HEK293 (cell line): ENCODE measurements at regions not wholly inside any gene's neighbourhood (a gene's known extent, or its start where the extent isn't known, plus 50 kb on each side); places are given as distances from the start of the nearest gene placed in this dataset.

Experiments used
- OSR2 ChIP-seq: fragments of 450-650 bp; formaldehyde crosslinking; IDR thresholded peaks from 2 replicates; pipeline ENCODE4 v1.5.1; 2016; ENCODE audit warnings: missing biosample characterization, missing genetic modification characterization
- ZBTB17 ChIP-seq: fragments of 450-650 bp; formaldehyde crosslinking; IDR thresholded peaks from 2 replicates; pipeline ENCODE4 v1.5.1; 2016; ENCODE audit warnings: missing biosample characterization, missing genetic modification characterization
- ZFP69B ChIP-seq: fragments of 450-650 bp; formaldehyde crosslinking; IDR thresholded peaks from 2 replicates; pipeline ENCODE4 v1.5.1; 2016; ENCODE audit warnings: missing biosample characterization, missing genetic modification characterization
- ZNF121 ChIP-seq: fragments of 450-650 bp; formaldehyde crosslinking; IDR thresholded peaks from 2 replicates; pipeline ENCODE4 v1.5.1; 2016; ENCODE audit warnings: missing biosample characterization, missing genetic modification characterization
- ZNF354C ChIP-seq: fragments of 450-650 bp; formaldehyde crosslinking; IDR thresholded peaks from 2 replicates; pipeline ENCODE4 v1.5.1; 2016; ENCODE audit warnings: missing biosample characterization, missing genetic modification characterization, low read depth, borderline replicate concordance
- ZNF549 ChIP-seq: fragments of 450-650 bp; IDR thresholded peaks from 2 replicates; pipeline ENCODE4 v1.5.1; 2018; ENCODE audit warnings: missing biosample characterization, missing genetic modification characterization, mild to moderate bottlenecking, inconsistent platforms, moderate library complexity
- ZNF776 ChIP-seq: fragments of 450-650 bp; formaldehyde crosslinking; IDR thresholded peaks from 2 replicates; pipeline ENCODE4 v1.5.0; 2017; ENCODE audit warnings: missing biosample characterization, missing genetic modification characterization, borderline replicate concordance
- TF ChIP-seq, protein P1 (sequence below): fragments of 450-650 bp; formaldehyde crosslinking; IDR thresholded peaks from 2 replicates; pipeline ENCODE4 v1.5.1; 2016; ENCODE audit warnings: missing biosample characterization, missing genetic modification characterization
- TF ChIP-seq, protein P2 (sequence below): fragments of 450-650 bp; formaldehyde crosslinking; IDR thresholded peaks from 2 replicates; pipeline ENCODE4 v1.5.1; 2016; ENCODE audit warnings: missing biosample characterization, missing genetic modification characterization
- TF ChIP-seq, protein P3 (sequence below): fragments of 450-650 bp; formaldehyde crosslinking; IDR thresholded peaks from 2 replicates; pipeline ENCODE4 v1.5.0; 2017; ENCODE audit warnings: missing biosample characterization, missing genetic modification characterization, borderline replicate concordance
- TF ChIP-seq, protein P4 (sequence below): fragments of 450-650 bp; formaldehyde crosslinking; conservative IDR thresholded peaks from 2 replicates; pipeline ENCODE4 v1.5.1; 2016; ENCODE audit warnings: low read depth, missing biosample characterization, missing genetic modification characterization
- TF ChIP-seq, protein P5 (sequence below): fragments of 450-650 bp; formaldehyde crosslinking; IDR thresholded peaks from 2 replicates; pipeline ENCODE4 v1.5.1; 2016; ENCODE audit warnings: missing biosample characterization, missing genetic modification characterization
- TF ChIP-seq, protein P6 (sequence below): fragments of 450-650 bp; formaldehyde crosslinking; IDR thresholded peaks from 2 replicates; pipeline ENCODE4 v1.5.1; 2016; ENCODE audit warnings: missing biosample characterization, missing genetic modification characterization

DNA sequence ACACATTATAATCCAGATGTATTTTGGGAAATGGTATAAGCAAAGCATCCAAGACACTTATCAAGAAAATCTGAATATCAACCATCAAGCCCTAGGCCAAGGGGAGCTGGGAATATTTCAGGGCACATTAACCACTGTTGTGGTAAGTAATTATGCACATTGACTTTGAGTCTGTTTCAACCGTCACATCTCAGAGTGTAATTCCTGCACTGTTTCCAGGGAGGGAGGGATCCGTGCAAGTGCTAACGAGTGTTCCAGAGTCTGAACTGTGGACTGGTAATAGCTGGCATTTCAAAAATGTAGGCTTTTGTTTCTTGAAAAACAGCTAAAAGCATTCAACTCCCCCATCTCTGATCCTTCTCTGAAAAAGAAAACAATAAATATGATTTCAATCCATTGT, 681.6 kb downstream of the BCL11A start:
- TF ChIP-seq, protein P1, sequence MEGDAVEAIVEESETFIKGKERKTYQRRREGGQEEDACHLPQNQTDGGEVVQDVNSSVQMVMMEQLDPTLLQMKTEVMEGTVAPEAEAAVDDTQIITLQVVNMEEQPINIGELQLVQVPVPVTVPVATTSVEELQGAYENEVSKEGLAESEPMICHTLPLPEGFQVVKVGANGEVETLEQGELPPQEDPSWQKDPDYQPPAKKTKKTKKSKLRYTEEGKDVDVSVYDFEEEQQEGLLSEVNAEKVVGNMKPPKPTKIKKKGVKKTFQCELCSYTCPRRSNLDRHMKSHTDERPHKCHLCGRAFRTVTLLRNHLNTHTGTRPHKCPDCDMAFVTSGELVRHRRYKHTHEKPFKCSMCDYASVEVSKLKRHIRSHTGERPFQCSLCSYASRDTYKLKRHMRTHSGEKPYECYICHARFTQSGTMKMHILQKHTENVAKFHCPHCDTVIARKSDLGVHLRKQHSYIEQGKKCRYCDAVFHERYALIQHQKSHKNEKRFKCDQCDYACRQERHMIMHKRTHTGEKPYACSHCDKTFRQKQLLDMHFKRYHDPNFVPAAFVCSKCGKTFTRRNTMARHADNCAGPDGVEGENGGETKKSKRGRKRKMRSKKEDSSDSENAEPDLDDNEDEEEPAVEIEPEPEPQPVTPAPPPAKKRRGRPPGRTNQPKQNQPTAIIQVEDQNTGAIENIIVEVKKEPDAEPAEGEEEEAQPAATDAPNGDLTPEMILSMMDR (tag by site-specific recombination), result no peak
- TF ChIP-seq, protein P2, sequence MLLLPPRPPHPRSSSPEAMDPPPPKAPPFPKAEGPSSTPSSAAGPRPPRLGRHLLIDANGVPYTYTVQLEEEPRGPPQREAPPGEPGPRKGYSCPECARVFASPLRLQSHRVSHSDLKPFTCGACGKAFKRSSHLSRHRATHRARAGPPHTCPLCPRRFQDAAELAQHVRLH, result no peak
- TF ChIP-seq, protein P3, sequence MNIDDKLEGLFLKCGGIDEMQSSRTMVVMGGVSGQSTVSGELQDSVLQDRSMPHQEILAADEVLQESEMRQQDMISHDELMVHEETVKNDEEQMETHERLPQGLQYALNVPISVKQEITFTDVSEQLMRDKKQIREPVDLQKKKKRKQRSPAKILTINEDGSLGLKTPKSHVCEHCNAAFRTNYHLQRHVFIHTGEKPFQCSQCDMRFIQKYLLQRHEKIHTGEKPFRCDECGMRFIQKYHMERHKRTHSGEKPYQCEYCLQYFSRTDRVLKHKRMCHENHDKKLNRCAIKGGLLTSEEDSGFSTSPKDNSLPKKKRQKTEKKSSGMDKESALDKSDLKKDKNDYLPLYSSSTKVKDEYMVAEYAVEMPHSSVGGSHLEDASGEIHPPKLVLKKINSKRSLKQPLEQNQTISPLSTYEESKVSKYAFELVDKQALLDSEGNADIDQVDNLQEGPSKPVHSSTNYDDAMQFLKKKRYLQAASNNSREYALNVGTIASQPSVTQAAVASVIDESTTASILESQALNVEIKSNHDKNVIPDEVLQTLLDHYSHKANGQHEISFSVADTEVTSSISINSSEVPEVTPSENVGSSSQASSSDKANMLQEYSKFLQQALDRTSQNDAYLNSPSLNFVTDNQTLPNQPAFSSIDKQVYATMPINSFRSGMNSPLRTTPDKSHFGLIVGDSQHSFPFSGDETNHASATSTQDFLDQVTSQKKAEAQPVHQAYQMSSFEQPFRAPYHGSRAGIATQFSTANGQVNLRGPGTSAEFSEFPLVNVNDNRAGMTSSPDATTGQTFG, result no peak
- TF ChIP-seq ZNF354C (tag by site-specific recombination) (no peak), ZNF549 (tag by site-specific recombination) (no peak), ZBTB17 (tag by site-specific recombination) (no peak), ZNF776 (tag by site-specific recombination) (no peak), OSR2 (tag by site-specific recombination) (no peak), ZNF121 (tag by site-specific recombination) (no peak), ZFP69B (no peak)
- TF ChIP-seq, protein P4, sequence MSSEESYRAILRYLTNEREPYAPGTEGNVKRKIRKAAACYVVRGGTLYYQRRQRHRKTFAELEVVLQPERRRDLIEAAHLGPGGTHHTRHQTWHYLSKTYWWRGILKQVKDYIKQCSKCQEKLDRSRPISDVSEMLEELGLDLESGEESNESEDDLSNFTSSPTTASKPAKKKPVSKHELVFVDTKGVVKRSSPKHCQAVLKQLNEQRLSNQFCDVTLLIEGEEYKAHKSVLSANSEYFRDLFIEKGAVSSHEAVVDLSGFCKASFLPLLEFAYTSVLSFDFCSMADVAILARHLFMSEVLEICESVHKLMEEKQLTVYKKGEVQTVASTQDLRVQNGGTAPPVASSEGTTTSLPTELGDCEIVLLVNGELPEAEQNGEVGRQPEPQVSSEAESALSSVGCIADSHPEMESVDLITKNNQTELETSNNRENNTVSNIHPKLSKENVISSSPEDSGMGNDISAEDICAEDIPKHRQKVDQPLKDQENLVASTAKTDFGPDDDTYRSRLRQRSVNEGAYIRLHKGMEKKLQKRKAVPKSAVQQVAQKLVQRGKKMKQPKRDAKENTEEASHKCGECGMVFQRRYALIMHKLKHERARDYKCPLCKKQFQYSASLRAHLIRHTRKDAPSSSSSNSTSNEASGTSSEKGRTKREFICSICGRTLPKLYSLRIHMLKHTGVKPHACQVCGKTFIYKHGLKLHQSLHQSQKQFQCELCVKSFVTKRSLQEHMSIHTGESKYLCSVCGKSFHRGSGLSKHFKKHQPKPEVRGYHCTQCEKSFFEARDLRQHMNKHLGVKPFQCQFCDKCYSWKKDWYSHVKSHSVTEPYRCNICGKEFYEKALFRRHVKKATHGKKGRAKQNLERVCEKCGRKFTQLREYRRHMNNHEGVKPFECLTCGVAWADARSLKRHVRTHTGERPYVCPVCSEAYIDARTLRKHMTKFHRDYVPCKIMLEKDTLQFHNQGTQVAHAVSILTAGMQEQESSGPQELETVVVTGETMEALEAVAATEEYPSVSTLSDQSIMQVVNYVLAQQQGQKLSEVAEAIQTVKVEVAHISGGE (tag by site-specific recombination), result no peak
- TF ChIP-seq, protein P5, sequence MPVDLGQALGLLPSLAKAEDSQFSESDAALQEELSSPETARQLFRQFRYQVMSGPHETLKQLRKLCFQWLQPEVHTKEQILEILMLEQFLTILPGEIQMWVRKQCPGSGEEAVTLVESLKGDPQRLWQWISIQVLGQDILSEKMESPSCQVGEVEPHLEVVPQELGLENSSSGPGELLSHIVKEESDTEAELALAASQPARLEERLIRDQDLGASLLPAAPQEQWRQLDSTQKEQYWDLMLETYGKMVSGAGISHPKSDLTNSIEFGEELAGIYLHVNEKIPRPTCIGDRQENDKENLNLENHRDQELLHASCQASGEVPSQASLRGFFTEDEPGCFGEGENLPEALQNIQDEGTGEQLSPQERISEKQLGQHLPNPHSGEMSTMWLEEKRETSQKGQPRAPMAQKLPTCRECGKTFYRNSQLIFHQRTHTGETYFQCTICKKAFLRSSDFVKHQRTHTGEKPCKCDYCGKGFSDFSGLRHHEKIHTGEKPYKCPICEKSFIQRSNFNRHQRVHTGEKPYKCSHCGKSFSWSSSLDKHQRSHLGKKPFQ (tag by site-specific recombination), result no peak
- TF ChIP-seq, protein P6, sequence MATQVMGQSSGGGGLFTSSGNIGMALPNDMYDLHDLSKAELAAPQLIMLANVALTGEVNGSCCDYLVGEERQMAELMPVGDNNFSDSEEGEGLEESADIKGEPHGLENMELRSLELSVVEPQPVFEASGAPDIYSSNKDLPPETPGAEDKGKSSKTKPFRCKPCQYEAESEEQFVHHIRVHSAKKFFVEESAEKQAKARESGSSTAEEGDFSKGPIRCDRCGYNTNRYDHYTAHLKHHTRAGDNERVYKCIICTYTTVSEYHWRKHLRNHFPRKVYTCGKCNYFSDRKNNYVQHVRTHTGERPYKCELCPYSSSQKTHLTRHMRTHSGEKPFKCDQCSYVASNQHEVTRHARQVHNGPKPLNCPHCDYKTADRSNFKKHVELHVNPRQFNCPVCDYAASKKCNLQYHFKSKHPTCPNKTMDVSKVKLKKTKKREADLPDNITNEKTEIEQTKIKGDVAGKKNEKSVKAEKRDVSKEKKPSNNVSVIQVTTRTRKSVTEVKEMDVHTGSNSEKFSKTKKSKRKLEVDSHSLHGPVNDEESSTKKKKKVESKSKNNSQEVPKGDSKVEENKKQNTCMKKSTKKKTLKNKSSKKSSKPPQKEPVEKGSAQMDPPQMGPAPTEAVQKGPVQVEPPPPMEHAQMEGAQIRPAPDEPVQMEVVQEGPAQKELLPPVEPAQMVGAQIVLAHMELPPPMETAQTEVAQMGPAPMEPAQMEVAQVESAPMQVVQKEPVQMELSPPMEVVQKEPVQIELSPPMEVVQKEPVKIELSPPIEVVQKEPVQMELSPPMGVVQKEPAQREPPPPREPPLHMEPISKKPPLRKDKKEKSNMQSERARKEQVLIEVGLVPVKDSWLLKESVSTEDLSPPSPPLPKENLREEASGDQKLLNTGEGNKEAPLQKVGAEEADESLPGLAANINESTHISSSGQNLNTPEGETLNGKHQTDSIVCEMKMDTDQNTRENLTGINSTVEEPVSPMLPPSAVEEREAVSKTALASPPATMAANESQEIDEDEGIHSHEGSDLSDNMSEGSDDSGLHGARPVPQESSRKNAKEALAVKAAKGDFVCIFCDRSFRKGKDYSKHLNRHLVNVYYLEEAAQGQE (tag by site-specific recombination), result no peak
